ENCODE measurements at regions not wholly inside any gene's neighbourhood (a gene's known extent, or its start where the extent isn't known, plus 50 kb on each side); places are given as distances from the start of the nearest gene placed in this dataset.
A peak's percentile ranks its signal among the peaks of the same experiment; 100 is the strongest.

DNA sequence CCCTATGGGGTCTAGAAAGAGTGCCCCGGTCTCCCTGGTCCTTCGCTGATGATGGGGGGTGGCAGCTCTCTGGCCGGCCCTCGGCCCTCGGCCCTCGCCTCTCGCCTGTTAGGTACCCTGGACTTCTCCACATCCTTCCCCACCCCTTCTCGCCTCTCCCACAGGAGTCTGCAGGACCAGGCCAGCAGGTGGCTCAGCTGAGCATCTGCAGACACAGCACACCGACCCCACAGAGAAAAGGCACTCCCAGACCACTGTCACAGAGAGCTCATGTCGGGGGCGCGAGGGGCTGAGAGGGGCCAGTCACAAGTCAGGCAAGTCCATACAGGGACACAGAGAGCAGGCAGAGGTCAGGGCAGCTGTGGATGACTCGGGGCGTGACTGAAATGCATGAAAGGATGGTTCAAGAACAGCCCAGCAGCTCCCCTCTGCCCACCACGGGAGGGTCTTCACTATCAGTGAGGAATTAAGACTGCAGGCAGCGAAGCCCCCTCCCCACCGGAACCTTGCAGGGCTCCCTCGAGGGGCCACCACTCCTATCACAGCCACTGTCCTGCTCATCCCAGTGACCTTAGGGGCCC lies 181.7 kb upstream of the NSMCE3 start:
- H3K4me3 Mint-ChIP-seq, result no peak overlapping the region
- no peak overlapping the region for H2BK15ac ChIP-seq (ENCODE audit: low read depth, low read length)

More for the DNA sequence above, 181.7 kb upstream of the NSMCE3 start:
- H3T11ph ChIP-seq (ENCODE audit: low read length), result no peak overlapping the region
- WGBS (ENCODE audit: extremely low coverage, insufficient read length, low lambda C conversion rate), result no CpG with 5 or more reads among the region's 18 CpGs
- no peaks in the 10 kb centered on the region; the same call in 1 of the 2 replicates for H3K27me3 Mint-ChIP-seq (ENCODE audit: low read depth)
- no peaks in the 10 kb centered on the region for H3K23me2 ChIP-seq (ENCODE audit: insufficient read length, low read depth, low read length, poor library complexity, severe bottlenecking)
- H4K20me1 ChIP-seq (ENCODE audit: control insufficient read depth, insufficient read depth, insufficient read length), result no peaks in the 10 kb centered on the region
- H3K36me3 Mint-ChIP-seq (ENCODE audit: insufficient read depth in 1 of 3, low read depth in 3 of 3), result peaks cover 0 to 4% (median 2%) of the 10 kb centered on the region in 3 experiments; a peak in 3 of 7 replicates
- no peak overlapping the region for H2AFZ ChIP-seq (ENCODE audit: low read length)
- no peak overlapping the region for H4K5ac ChIP-seq (ENCODE audit: insufficient read length, low read depth, low read length)
- no peak overlapping the region for H3K4ac ChIP-seq (ENCODE audit: low read depth, low read length)
- H2BK5ac ChIP-seq (ENCODE audit: insufficient read length, low read length), result no peak overlapping the region
- no peaks in the 10 kb centered on the region for H3K79me2 ChIP-seq (ENCODE audit: insufficient read depth, low read length)
- H2AK5ac ChIP-seq (ENCODE audit: insufficient read length, low read length), result no peak overlapping the region
- no peak overlapping the region for H3K18ac ChIP-seq (ENCODE audit: insufficient read length, low read depth, low read length)
- no peaks in the 10 kb centered on the region for H3K79me1 ChIP-seq (ENCODE audit: insufficient read depth, low read depth, low read length, poor library complexity, severe bottlenecking)
- H3K4me1 ChIP-seq (ENCODE audit: insufficient read depth, low read length), result peaks cover 3% of the 10 kb centered on the region; the same call in 1 of the 2 replicates
- peak; percentile 75 for DNase-seq
- no peak overlapping the region for H2BK12ac ChIP-seq (ENCODE audit: insufficient read length, low read depth, low read length)
- H3K23ac ChIP-seq (ENCODE audit: insufficient read length, low read depth, low read length), result no peak overlapping the region
- H4K91ac ChIP-seq (ENCODE audit: insufficient read length, low read depth, low read length), result no peak overlapping the region
- no peak overlapping the region for H4K8ac ChIP-seq (replicated peaks; ENCODE audit: insufficient read length, low read depth, low read length)
- no peak overlapping the region for H3K56ac ChIP-seq (ENCODE audit: insufficient read length, low read depth, low read length)
- H3K9me3 ChIP-seq (ENCODE audit: control insufficient read depth, low read depth, low read length), result no peaks in the 10 kb centered on the region
- TF ChIP-seq, protein P1, sequence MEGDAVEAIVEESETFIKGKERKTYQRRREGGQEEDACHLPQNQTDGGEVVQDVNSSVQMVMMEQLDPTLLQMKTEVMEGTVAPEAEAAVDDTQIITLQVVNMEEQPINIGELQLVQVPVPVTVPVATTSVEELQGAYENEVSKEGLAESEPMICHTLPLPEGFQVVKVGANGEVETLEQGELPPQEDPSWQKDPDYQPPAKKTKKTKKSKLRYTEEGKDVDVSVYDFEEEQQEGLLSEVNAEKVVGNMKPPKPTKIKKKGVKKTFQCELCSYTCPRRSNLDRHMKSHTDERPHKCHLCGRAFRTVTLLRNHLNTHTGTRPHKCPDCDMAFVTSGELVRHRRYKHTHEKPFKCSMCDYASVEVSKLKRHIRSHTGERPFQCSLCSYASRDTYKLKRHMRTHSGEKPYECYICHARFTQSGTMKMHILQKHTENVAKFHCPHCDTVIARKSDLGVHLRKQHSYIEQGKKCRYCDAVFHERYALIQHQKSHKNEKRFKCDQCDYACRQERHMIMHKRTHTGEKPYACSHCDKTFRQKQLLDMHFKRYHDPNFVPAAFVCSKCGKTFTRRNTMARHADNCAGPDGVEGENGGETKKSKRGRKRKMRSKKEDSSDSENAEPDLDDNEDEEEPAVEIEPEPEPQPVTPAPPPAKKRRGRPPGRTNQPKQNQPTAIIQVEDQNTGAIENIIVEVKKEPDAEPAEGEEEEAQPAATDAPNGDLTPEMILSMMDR (conservative IDR thresholded peaks at IDR 0.05), result peak; percentile 60
- peaks cover 2 to 3% of the 10 kb centered on the region in 2 experiments; a peak in 2 of 5 replicates for H3K9me3 Mint-ChIP-seq
- no peak overlapping the region for H3K27ac ChIP-seq (ENCODE audit: insufficient read length, low read depth, low read length)
- H2BK120ac ChIP-seq (ENCODE audit: low read depth, low read length, poor library complexity, severe bottlenecking), result no peak overlapping the region
- no peak overlapping the region for H3K27ac Mint-ChIP-seq
- no peak overlapping the region for H3K9ac ChIP-seq (ENCODE audit: extremely low read depth, insufficient read length, low read length)
- H3K27me3 ChIP-seq (ENCODE audit: insufficient read depth, low read length), result no peaks in the 10 kb centered on the region
- peaks cover 14 to 18% of the 10 kb centered on the region in 2 experiments for H3K4me1 Mint-ChIP-seq
- H2BK20ac ChIP-seq (ENCODE audit: low read depth, low read length, poor library complexity, severe bottlenecking), result no peak overlapping the region
- no peak overlapping the region for H3K4me2 ChIP-seq (ENCODE audit: insufficient read depth, insufficient read length, low read length)
- no peak overlapping the region for H3K14ac ChIP-seq (ENCODE audit: insufficient read depth, low read length)

All from H9 (cell line).